22Rv1 (cell line): ENCODE measurements at regions not wholly inside any gene's neighbourhood (a gene's known extent, or its start where the extent isn't known, plus 50 kb on each side); places are given as distances from the start of the nearest gene placed in this dataset.

Source experiments
- H3K27ac ChIP-seq: fragments of 450-650 bp; 2 replicates; pipeline ENCODE4 v1.5.1; 2017
- CTCF ChIP-seq: fragments of 450-650 bp; IDR thresholded peaks from 2 replicates; pipeline ENCODE4 v1.5.1; 2017; ENCODE audit warnings: mild to moderate bottlenecking
- ZFX ChIP-seq: fragments of 450-650 bp; IDR thresholded peaks from 2 replicates; pipeline ENCODE4 v1.6.1; 2017; ENCODE audit warnings: antibody characterized with exemption, borderline replicate concordance

GRCh38 chrX:39414290-39414854 is 613.1 kb downstream of the MID1IP1 start:
- no peak overlapping the region for H3K27ac ChIP-seq
- no peak for TF ChIP-seq CTCF
- no peak for TF ChIP-seq ZFX

GRCh38 chrX:39416547-39417260 is 615.4 kb downstream of the MID1IP1 start:
- H3K27ac ChIP-seq: no peak overlapping the region
- TF ChIP-seq ZFX: no peak
- no peak for TF ChIP-seq CTCF

GRCh38 chrX:39418254-39418704 is 617.0 kb downstream of the MID1IP1 start:
- TF ChIP-seq ZFX (no peak), CTCF (no peak)
- H3K27ac ChIP-seq: no peak overlapping the region

GRCh38 chrX:39418731-39419638 is 617.7 kb downstream of the MID1IP1 start:
- TF ChIP-seq ZFX (no peak), CTCF (no peak)
- H3K27ac ChIP-seq: no peak overlapping the region

GRCh38 chrX:39421006-39421405 is 619.7 kb downstream of the MID1IP1 start:
- TF ChIP-seq ZFX (no peak), CTCF (no peak)
- no peak overlapping the region for H3K27ac ChIP-seq

GRCh38 chrX:39425124-39425806 is 624.0 kb downstream of the MID1IP1 start:
- TF ChIP-seq ZFX (no peak), CTCF (no peak)
- H3K27ac ChIP-seq: no peak overlapping the region
